Large intestine (tissue), 3 donors: ENCODE measurements at regions not wholly inside any gene's neighbourhood (a gene's known extent, or its start where the extent isn't known, plus 50 kb on each side); places are given as distances from the start of the nearest gene placed in this dataset.
A peak's percentile ranks its signal among the peaks of the same experiment; 100 is the strongest.

Experiments
- DNase-seq, 2 donors: peaks; one replicate each; pipeline versions ENCODE4 v3.0.0 to v3.0.0-alpha.2; 2013
- H3K27ac ChIP-seq: one replicate; pipeline ENCODE4 v1.5.1; 2013; ENCODE audit warnings: low read length
- H3K27me3 ChIP-seq: 2 replicates; pipeline ENCODE4 v1.6.1; 2013; ENCODE audit warnings: low read length; ENCODE audit not compliant: control insufficient read depth, insufficient read depth
- H3K36me3 ChIP-seq: 2 replicates; pipeline ENCODE4 v1.6.1; 2013; ENCODE audit warnings: low read length; ENCODE audit not compliant: control insufficient read depth, insufficient read depth
- H3K4me1 ChIP-seq: one replicate; pipeline ENCODE4 v1.6.1; 2013; ENCODE audit warnings: low read length; ENCODE audit not compliant: control insufficient read depth, insufficient read depth
- H3K4me3 ChIP-seq: one replicate; pipeline ENCODE4 v1.5.1; 2013; ENCODE audit warnings: low read length
- H3K9me3 ChIP-seq: one replicate; pipeline ENCODE4 v1.6.1; 2013; ENCODE audit warnings: mild to moderate bottlenecking, low read depth, low read length, moderate library complexity; ENCODE audit not compliant: control insufficient read depth
- WGBS: methylation state at CpG from one replicate; pipeline ENCODE4 v1.1.5; 2013; ENCODE audit warnings: low lambda C conversion rate; ENCODE audit not compliant: insufficient coverage; 5-methylcytosine and 5-hydroxymethylcytosine counted together

GRCh38 chr2:47251404-47251675 lies 75.0 kb upstream of the CALM2 start:
- no peaks in the 10 kb centered on the region for H3K27me3 ChIP-seq
- H3K9me3 ChIP-seq, result no peaks in the 10 kb centered on the region
- no CpG with 5 or more reads among the region's 3 CpGs for WGBS

GRCh38 chr2:47250586-47251403 lies 74.5 kb upstream of the CALM2 start:
- Histone ChIP-seq H3K4me3 (no peak overlapping the region), H3K9me3 (no peaks in the 10 kb centered on the region), H3K4me1 (peaks cover 11% of the 10 kb centered on the region), H3K36me3 (no peaks in the 10 kb centered on the region), H3K27ac (no peak overlapping the region), H3K27me3 (no peaks in the 10 kb centered on the region)
- no CpG with 5 or more reads among the region's 11 CpGs for WGBS
- DNase-seq, result no peak

More at GRCh38 chr2:47251404-47251675, 75.0 kb upstream of the CALM2 start:
- DNase-seq, result no peak
- H3K4me1 ChIP-seq, result peaks cover 11% of the 10 kb centered on the region
- H3K36me3 ChIP-seq, result no peaks in the 10 kb centered on the region
- no peak overlapping the region for H3K4me3 ChIP-seq
- no peak overlapping the region for H3K27ac ChIP-seq

GRCh38 chr2:47249931-47250330 lies 73.6 kb upstream of the CALM2 start:
- Histone ChIP-seq H3K36me3 (no peaks in the 10 kb centered on the region), H3K4me1 (peaks cover 11% of the 10 kb centered on the region), H3K4me3 (no peak overlapping the region), H3K27ac (no peak overlapping the region), H3K9me3 (no peaks in the 10 kb centered on the region), H3K27me3 (no peaks in the 10 kb centered on the region)
- no peak for DNase-seq
- whole genome bisulfite sequencing, result 100% methylated on average over 2 of the region's 6 CpGs

- 83% methylated on average over 2 of the region's 13 CpGs for WGBS
- DNase-seq, result no peak
- Histone ChIP-seq H3K27ac (no peak overlapping the region), H3K4me1 (peaks cover 11% of the 10 kb centered on the region), H3K4me3 (no peak overlapping the region), H3K9me3 (no peaks in the 10 kb centered on the region), H3K27me3 (no peaks in the 10 kb centered on the region), H3K36me3 (no peaks in the 10 kb centered on the region)
Observed at GRCh38 chr2:47249157-47249900, 73.0 kb upstream of the CALM2 start.

- H3K4me3 ChIP-seq, result no peak overlapping the region
- H3K36me3 ChIP-seq, result no peaks in the 10 kb centered on the region
- H3K27me3 ChIP-seq, result no peaks in the 10 kb centered on the region
- no peaks in the 10 kb centered on the region for H3K9me3 ChIP-seq
- H3K27ac ChIP-seq, result peak overlapping the region; percentile 11
- no peak for DNase-seq
- WGBS, result no CpG with 5 or more reads among the region's 14 CpGs
- no peaks in the 10 kb centered on the region for H3K4me1 ChIP-seq
Observed at GRCh38 chr2:47243596-47244323, 67.4 kb upstream of the CALM2 start.

GRCh38 chr2:47241715-47242114 lies 65.4 kb upstream of the CALM2 start:
- Histone ChIP-seq H3K27ac (no peak overlapping the region), H3K27me3 (no peaks in the 10 kb centered on the region), H3K4me1 (peaks cover 1% of the 10 kb centered on the region), H3K36me3 (no peaks in the 10 kb centered on the region), H3K4me3 (no peak overlapping the region), H3K9me3 (no peaks in the 10 kb centered on the region)
- no peak for DNase-seq
- WGBS, result no CpG with 5 or more reads among the region's 6 CpGs

GRCh38 chr2:47239119-47239969 lies 63.0 kb upstream of the CALM2 start:
- Histone ChIP-seq H3K4me1 (peaks cover 19% of the 10 kb centered on the region), H3K4me3 (no peak overlapping the region), H3K36me3 (no peaks in the 10 kb centered on the region), H3K27ac (no peak overlapping the region), H3K27me3 (no peaks in the 10 kb centered on the region), H3K9me3 (no peaks in the 10 kb centered on the region)
- DNase-seq, result no peak
- WGBS, result 80% methylated on average over 1 of the region's 8 CpGs

GRCh38 chr2:47238638-47239037 lies 62.3 kb upstream of the CALM2 start:
- WGBS, result no CpG with 5 or more reads among the region's 1 CpG

DNA sequence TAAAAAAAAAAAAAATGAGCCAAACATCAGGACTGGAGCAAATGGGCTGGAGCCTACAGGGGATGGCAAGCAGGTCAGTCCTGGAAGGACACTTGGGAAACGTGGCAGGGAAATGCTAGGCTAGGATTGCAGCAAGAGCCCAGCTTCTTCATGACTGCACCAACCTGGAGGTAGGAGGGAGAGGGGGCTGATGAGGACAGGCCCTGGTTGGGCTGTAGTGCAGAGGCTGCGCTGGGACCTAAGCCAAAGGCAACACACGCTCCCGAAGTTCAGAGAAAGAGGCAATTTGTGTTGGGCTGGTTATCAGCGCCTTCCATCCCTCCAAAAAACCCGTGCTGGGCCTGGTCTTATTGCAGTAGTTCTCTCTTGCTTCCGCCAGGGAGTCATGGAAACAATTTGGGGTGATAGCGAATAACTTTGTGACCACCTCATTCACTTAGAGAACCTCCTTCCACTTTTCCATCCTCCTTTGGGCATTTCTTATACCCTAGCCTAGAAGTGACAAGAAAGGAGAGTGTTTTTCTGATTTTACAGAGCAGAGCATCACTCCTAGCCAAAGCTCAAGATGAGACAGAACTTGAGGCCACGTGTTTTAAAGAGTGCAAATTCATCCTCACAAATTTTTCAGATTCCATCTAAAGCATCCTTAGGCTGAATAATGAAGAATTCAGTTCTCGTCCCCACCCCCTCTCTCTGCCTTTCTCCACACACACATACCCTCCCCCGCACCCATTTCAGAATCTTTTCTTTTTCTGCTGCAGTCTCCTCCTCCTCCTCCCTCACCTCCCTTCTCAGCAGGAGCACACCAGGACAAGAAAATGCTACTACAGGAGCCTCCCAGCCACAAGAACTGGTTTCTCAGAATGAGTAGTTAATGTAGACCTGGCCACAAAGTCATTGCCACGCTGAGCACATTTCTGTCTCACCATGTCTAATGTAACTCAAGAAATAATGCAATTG lies 61.3 kb upstream of the CALM2 start:
- Histone ChIP-seq H3K4me1 (peaks cover 28% of the 10 kb centered on the region), H3K27ac (no peak overlapping the region), H3K9me3 (no peaks in the 10 kb centered on the region), H3K4me3 (no peak overlapping the region), H3K36me3 (no peaks in the 10 kb centered on the region), H3K27me3 (no peaks in the 10 kb centered on the region)
- DNase-seq, result no peak
- WGBS, result 83% methylated on average over 1 of the region's 12 CpGs

More at GRCh38 chr2:47238638-47239037, 62.3 kb upstream of the CALM2 start:
- no peak for DNase-seq
- Histone ChIP-seq H3K27ac (no peak overlapping the region), H3K27me3 (no peaks in the 10 kb centered on the region), H3K36me3 (no peaks in the 10 kb centered on the region), H3K9me3 (no peaks in the 10 kb centered on the region), H3K4me1 (peaks cover 27% of the 10 kb centered on the region), H3K4me3 (no peak overlapping the region)
